ENCODE measurements at regions not wholly inside any gene's neighbourhood (a gene's known extent, or its start where the extent isn't known, plus 50 kb on each side); places are given as distances from the start of the nearest gene placed in this dataset.
A peak's percentile ranks its signal among the peaks of the same experiment; 100 is the strongest.

DNA sequence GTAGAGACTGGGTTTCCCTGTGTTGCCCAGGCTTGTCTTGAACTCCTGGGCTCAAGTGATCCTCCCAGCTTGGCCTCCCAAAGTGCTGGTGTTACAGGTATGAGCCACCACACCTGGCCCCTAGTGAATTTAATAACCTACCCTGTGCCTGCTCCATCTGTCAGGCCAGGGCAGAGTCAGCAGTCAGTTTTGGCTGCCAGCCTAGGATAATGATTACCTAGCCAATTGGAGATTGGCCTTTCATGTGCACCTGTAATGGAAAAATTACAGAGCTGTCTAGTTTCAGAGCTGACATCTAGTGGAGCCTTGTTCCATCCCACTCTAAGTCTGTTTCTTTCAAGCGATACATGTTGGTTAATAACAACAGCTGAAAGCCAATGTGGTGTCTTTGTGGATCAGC lies 92.0 kb downstream of the DIRAS3 start:
- Histone ChIP-seq H3K4me1 (peaks cover 7% of the 10 kb centered on the region), H3K4me3 (no peak overlapping the region), H3K36me3 (ENCODE audit: low read depth, missing control alignments) (no peaks in the 10 kb centered on the region), H3K9me3 (no peaks in the 10 kb centered on the region), H3K27me3 (no peaks in the 10 kb centered on the region), H3K27ac (no peak overlapping the region)
- no peak for DNase-seq
- intact Hi-C loops (cut with DNase I; ENCODE audit: low total_unique reads), result no loop called here
- WGBS, 2 donors, result 96 to 97% methylated on average over 1 of the region's 1 CpG
- TF ChIP-seq, protein P1, sequence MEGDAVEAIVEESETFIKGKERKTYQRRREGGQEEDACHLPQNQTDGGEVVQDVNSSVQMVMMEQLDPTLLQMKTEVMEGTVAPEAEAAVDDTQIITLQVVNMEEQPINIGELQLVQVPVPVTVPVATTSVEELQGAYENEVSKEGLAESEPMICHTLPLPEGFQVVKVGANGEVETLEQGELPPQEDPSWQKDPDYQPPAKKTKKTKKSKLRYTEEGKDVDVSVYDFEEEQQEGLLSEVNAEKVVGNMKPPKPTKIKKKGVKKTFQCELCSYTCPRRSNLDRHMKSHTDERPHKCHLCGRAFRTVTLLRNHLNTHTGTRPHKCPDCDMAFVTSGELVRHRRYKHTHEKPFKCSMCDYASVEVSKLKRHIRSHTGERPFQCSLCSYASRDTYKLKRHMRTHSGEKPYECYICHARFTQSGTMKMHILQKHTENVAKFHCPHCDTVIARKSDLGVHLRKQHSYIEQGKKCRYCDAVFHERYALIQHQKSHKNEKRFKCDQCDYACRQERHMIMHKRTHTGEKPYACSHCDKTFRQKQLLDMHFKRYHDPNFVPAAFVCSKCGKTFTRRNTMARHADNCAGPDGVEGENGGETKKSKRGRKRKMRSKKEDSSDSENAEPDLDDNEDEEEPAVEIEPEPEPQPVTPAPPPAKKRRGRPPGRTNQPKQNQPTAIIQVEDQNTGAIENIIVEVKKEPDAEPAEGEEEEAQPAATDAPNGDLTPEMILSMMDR (IDR thresholded peaks at IDR 0.05), result no peak
- TF ChIP-seq POLR2A (IDR thresholded peaks at IDR 0.05), result no peak

DNA sequence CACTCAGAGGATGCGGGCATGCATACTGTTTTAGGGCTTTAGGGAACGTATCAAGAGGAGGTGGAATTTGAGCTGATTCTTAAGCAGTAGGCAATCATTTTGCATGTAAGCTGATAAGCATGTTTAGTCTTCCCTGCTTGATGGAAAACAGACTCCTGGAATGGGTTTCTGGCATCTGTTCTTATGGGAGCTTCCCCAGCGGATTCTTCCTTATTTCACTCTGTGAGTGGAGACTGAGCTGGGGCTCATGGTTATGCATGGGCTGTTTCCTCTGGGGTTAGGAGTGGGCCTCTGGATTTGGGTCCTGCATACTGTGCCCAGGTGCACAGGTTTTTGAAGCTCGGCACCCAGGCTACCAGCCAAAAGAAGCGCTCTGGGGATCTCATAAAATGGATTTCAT lies 93.4 kb downstream of the DIRAS3 start:
- no peak overlapping the region for H3K27ac ChIP-seq
- intact Hi-C loops (cut with DNase I; ENCODE audit: low total_unique reads), result no loop called here
- H3K4me3 ChIP-seq, result no peak overlapping the region
- peak; percentile 19 for DNase-seq
- H3K9me3 ChIP-seq, result no peaks in the 10 kb centered on the region
- TF ChIP-seq, protein P1 (IDR thresholded peaks at IDR 0.05), result no peak
- no peak for TF ChIP-seq POLR2A (IDR thresholded peaks at IDR 0.05)
- H3K27me3 ChIP-seq, result no peaks in the 10 kb centered on the region
- H3K36me3 ChIP-seq (ENCODE audit: low read depth, missing control alignments), result no peaks in the 10 kb centered on the region
- H3K4me1 ChIP-seq, result peaks cover 8% of the 10 kb centered on the region
- 69 to 75% methylated on average over 5 of the region's 5 CpGs for WGBS, 2 donors

DNA sequence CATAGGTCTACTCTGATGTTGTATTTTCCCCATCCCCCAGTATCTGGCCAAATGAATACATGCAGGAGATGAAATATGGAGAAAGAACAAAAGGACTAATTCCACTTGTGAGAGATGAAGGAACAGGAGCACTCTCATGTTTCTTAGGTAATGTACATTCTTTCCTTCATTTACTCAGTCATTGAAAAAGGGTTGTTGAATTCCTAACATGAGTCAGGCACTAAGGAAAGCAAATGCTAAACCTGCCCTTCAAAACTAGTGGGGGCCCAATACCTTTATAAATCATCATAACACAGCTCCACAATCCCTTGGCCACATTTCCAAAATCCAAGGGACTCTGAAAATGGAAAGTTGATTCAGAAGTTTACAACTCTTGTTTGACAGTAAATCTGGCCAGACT lies 94.3 kb downstream of the DIRAS3 start:
- H3K36me3 ChIP-seq (ENCODE audit: low read depth, missing control alignments), result no peaks in the 10 kb centered on the region
- TF ChIP-seq POLR2A (IDR thresholded peaks at IDR 0.05), result no peak
- TF ChIP-seq, protein P1 (IDR thresholded peaks at IDR 0.05), result no peak
- no peak overlapping the region for H3K4me3 ChIP-seq
- intact Hi-C loops (cut with DNase I; ENCODE audit: low total_unique reads), result no loop called here
- H3K27ac ChIP-seq, result no peak overlapping the region
- no peaks in the 10 kb centered on the region for H3K27me3 ChIP-seq
- no peak for DNase-seq
- peaks cover 8% of the 10 kb centered on the region for H3K4me1 ChIP-seq
- H3K9me3 ChIP-seq, result no peaks in the 10 kb centered on the region

DNA sequence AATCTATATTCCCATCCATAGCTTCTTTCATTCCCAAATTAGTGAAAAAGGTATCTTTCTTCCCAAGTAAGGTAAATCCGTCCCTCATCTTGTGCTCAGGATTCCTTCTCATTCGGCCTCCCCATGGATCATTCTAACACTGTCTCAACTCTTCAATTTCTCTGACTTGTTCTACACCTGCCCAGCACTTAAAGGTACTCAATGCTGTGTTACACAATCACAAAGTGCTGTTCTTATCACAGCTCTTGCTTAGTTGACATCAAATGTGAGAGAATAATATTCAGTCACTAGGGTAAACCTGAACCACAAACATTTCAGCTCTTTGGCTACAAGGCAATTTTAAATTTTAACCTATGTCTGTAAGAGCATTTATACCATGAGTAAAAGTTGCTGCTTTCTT lies 94.8 kb downstream of the DIRAS3 start:
- Histone ChIP-seq H3K36me3 (ENCODE audit: low read depth, missing control alignments) (no peaks in the 10 kb centered on the region), H3K27me3 (no peaks in the 10 kb centered on the region), H3K27ac (no peak overlapping the region), H3K9me3 (no peaks in the 10 kb centered on the region), H3K4me1 (peaks cover 8% of the 10 kb centered on the region), H3K4me3 (no peak overlapping the region)
- intact Hi-C loops (cut with DNase I; ENCODE audit: low total_unique reads), result no loop called here
- WGBS, 2 donors, result 93 to 98% methylated on average over 2 of the region's 2 CpGs
- no peak for TF ChIP-seq POLR2A (IDR thresholded peaks at IDR 0.05)
- TF ChIP-seq, protein P1 (IDR thresholded peaks at IDR 0.05), result no peak
- no peak for DNase-seq

DNA sequence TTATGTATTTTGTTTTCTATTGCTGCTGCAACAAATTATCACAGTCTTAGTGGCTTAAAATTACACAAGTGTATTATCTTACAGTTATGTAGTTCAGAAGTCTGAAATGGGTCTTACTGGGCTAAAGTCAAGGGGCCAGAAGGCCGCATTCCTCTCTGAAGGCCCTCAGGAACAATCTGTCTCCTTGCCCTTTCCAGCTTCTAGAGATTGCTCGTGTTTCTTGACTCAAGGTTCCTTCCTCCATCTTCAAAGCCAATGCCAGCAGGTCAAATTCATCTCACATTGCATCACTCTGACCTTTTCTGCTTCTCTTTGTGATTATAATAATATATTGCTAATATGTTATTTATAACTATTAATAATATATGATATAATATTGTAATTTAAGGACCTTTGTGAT lies 97.1 kb downstream of the DIRAS3 start:
- TF ChIP-seq POLR2A (IDR thresholded peaks at IDR 0.05), result no peak
- TF ChIP-seq, protein P1 (IDR thresholded peaks at IDR 0.05), result no peak
- Histone ChIP-seq H3K4me3 (no peak overlapping the region), H3K27me3 (no peaks in the 10 kb centered on the region), H3K27ac (no peak overlapping the region), H3K36me3 (ENCODE audit: low read depth, missing control alignments) (no peaks in the 10 kb centered on the region), H3K9me3 (no peaks in the 10 kb centered on the region), H3K4me1 (peaks cover 8% of the 10 kb centered on the region)
- 38 to 50% methylated on average over 2 of the region's 2 CpGs for WGBS, 2 donors
- no peak for DNase-seq
- intact Hi-C loops (cut with DNase I; ENCODE audit: low total_unique reads), result no loop called here
